ENCODE measurements at regions not wholly inside any gene's neighbourhood (a gene's known extent, or its start where the extent isn't known, plus 50 kb on each side); places are given as distances from the start of the nearest gene placed in this dataset.

DNA sequence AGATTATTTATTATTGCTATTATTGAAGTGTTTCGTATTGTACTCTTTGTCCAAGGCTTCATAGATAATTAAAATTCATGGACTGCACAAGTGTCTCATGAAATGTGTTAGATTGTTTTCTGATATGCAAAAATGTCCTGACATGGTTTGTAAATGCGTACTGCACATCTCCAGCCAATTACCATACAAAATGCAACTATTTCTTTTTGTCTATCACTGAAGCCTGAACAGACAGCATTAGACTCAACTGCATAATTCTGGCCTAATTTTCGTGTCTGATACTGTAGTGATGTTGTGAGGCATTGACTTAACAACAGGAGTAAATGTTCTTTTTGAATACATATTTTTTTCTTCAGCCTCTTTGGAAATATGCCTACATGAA is 498.2 kb upstream of the CD180 start:
- no peak for DNase-seq (ENCODE audit: low read depth in 2 of 2)

DNA sequence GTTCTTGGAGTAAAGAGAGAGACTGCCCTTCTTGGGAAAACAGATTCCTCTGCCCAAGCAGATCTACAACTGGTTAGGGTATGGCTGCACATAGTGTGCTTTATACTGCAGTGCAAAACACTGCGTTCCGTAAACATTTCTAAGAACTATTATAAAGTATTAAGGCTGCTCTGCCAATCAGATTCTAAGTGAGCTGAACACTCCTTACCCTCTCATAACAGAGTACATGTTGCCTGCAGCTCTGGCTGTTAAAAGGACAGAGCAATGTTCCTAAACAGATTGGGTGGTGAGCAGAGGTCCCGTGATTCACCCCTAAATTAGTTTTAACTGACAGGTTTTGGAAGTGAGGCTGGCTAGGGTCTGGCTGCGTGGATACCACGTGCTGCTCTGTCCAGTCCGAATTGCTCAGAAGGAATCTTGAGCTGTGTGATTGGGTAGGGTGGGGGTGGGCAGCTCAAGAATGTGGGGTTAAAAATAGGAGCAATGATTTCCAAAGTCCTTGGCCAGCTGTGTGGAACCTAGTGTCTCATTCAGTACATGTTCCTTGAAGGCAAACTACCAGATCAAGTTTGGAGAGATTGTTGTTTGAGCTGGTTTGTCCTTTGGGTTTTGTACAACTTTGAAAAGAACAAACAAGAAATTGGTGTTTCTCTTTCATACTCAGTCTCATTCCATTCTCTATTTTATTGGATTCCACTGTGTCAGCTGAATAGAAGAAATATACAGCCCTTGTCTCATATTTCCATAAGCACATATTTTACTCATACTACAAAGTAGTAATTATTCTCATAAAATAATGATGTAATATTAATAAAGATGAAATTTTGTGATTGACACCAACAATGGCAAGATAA is 497.6 kb upstream of the CD180 start:
- no peak for DNase-seq (ENCODE audit: low read depth in 2 of 2)

DNA sequence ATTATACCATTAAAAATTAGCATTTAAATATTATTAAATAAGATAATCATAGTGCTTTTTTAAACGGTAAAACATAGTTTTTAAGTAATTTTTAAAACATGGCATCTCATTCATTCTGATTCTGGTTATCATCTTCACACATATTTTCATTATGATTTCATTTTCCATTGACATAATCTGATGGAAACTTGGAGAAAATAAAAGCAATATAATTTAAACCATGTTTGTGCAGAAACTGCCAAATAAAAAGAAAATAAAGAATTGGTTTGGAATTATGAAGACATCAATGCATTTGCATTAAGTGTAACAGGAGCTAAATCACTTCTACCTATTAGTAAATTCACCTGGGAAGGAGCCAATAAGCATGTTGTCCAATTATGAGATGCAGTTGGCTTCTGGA is 490.1 kb upstream of the CD180 start:
- no peak for DNase-seq (ENCODE audit: low read depth in 2 of 2)

DNA sequence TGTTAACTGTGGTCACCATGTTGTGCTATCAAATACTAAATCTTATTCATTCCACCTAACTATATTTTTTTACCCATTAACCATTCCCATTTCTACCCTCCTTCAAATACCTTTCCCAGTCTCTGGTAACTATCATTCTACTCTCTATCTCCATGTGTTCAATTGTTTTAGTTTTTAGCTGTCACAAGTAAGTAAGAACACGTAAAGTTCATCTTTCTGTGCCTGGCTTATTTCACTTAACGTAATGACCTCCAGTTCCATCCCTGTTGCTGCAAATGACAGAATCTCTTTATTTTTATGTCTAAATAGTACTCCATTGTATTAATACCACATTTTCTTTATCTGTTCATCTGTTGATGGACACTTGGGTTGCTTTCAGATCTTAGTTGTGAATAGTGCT is 485.1 kb upstream of the CD180 start:
- DNase-seq (ENCODE audit: low read depth in 2 of 2): no peak

DNA sequence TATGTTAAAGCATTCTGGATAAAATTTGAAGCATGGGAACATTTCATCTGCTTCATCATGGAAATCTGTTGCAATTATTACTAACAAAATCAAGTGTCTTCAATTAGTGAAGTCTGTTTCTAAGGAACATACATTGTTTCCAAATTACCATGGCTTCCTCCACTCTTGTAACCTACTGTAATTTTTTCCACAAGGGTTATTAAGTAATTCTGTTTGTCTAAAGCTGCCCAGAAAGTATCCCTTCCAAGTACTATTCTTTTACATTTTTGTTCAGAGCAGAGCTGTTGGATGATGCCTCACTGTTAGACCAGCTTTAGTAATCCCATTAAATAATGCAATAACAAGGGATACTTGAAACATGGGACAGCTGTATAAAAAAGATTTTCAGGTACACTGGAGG is 483.5 kb upstream of the CD180 start:
- no peak for DNase-seq (ENCODE audit: low read depth in 2 of 2)

DNA sequence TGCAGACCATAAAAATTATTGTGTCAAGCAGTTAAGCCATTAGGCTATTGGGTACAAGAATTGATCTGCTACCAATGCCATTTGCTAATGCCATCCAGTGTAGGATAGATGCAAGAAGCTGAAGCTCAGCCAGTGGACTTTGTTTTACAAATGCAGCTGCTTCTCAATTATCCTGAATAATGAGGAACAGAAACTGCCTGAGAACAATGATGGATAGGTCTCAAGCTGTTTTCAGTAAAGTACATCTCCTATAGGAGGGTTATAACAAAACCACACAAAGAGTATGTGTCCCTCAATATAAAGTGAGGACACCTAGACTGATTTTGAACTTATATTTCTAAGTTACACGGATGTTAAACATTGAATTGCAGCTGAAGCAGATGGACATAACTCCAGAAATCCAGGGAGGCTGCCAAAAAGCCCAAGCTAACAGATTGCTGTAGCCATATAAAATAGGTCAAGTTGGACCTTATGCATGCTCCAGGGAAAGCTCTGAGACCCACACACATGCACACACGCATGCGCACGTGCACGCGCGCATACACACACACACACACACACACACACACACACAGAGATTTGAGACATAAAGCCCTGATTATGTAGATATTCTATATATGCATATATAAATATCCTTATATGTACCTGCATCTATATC is 482.7 kb upstream of the CD180 start:
- no peak for DNase-seq (ENCODE audit: low read depth in 2 of 2)

DNA sequence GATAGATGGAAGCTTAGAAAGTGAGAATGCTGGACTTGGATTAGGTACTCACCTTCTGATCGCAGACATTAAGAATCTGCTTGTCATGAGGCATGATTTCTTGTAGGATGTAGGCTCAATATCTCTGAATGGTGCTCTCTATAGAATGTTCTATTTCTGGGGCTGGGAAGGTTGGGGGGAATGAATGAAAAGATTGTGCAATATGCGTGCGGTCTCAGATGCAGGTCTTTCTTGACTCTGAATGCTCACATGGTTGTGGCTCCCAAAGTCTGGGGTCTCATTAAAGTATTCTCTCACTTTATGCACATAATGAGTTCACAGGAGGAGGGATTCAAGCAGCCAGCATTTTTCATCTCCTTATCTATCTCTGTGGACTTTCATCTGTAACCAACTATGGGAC is 482.0 kb upstream of the CD180 start:
- DNase-seq (ENCODE audit: low read depth in 2 of 2): no peak

DNA sequence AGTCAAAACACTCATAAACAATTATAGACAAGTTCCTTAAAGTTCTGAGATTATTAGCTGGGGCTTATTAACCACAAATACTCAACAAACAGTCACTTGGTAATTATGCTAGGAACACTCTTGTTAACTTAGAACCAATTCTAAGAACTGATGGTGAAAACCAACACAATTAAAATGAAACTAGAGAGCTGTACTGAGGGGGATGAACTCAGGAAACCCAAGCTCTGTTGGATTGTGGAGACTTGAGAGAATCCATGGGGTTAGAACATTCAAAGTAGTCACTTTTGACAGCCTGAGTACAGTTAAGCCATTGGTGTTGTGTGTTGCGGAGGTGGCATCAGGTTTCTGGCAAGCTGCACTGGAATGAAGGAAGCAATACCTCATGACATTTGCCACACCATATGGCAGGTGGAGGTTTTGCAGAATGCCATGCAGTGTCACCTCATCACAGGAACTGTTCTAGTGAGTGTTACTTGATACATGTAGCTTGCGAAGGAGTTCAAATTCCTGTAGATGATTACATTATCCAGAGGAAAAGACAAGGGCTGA is 480.9 kb upstream of the CD180 start:
- no peak for DNase-seq (ENCODE audit: low read depth in 2 of 2)

DNA sequence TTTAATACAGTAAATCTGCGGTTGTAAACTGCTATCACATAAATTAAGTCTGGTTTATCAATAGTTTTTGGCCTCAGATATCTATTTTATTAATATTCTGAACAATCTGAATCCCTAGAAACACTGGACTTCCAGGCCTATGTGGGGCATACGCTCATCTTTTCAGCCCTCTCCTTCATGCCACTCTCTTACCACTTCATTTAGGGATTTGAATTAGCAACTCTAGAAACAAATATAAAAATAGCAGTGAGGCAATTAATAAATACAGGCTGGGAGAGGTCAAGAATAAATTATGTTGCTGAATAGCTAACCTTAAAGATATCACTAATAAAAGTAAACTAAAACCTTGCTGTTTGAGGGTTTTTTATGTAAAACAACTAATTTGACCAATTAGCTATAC is 480.3 kb upstream of the CD180 start:
- DNase-seq (ENCODE audit: low read depth in 2 of 2): no peak

DNA sequence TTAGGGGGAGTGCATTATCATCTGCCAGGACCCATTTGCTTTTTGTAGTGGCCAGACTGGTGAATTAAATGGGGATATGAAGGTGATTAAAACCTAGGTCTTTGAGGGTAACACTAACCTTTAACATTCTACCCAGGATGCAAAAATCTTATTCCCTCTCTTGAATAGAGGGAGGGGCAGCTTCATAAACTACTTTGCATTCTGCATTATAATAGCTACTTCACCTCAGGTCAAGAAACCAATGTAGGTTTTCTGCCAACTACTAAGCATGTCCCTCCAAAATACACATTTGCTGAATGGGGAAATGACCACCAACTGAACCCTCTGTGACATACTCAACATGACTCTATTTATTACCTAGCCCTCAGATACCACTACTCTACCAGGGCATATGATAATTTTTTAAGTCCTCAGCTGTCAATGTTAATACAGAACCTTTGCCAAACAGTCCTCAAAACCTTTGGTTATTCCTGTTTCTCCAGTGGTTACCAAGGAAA is 477.6 kb upstream of the CD180 start:
- no peak for DNase-seq (ENCODE audit: low read depth in 2 of 2)

DNA sequence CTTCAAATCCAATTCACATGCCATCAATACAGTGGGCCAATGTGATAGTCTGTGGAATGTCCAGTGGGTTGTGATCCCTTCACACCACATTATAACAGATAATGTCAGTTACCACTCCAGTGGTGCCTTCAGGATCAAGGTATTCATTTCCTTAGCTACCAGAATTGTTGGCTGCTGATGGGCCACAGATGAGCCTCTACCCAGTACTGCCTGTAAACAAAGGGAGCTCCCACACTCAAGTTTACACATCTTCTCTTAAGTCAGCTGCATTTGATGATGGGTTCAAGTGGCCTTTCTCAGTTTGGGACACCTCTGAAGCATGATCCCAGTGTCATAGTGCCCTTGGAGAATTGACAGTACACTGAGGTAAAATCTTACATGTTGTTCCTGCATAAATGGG is 477.0 kb upstream of the CD180 start:
- no peak for DNase-seq (ENCODE audit: low read depth in 2 of 2)

DNA sequence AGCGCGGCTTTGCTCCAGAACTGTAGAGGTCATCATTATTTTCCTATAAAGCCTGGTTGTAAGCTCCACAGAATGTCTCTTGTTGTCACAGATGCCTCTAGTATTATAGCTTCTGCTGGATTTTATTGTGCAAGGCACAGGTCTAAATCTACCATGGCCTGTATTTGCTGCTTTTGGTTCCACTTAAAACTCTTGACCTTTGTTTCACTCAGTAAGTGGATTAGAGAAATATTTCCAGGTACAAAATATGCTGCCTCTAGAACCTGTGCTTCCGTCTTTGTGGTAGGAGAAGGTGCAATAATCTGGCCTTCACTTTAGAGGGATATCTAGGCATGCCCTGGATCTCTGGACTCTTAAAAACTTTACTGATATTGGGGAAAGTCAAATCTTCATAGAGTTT is 476.6 kb upstream of the CD180 start:
- DNase-seq (ENCODE audit: low read depth in 2 of 2): no peak

DNA sequence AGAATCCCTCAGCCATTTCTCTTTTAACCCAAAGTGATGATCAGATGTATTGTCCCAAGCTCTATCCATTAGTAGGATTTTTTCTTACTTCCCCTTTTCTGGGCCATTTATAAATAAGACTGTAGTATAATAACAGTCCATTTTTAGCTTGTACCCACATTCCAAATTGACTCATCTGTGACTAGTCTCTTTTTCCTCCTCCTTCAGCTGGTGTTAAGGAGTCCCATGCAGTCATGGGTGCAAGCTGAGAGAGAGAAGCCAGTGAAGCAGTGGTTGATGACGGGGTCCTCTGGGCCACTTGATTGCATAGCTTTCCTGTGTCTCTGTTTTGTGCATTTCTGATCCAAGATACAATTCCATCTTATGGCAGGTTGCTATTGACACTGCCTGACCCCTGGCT is 476.0 kb upstream of the CD180 start:
- DNase-seq (ENCODE audit: low read depth in 2 of 2): no peak

DNA sequence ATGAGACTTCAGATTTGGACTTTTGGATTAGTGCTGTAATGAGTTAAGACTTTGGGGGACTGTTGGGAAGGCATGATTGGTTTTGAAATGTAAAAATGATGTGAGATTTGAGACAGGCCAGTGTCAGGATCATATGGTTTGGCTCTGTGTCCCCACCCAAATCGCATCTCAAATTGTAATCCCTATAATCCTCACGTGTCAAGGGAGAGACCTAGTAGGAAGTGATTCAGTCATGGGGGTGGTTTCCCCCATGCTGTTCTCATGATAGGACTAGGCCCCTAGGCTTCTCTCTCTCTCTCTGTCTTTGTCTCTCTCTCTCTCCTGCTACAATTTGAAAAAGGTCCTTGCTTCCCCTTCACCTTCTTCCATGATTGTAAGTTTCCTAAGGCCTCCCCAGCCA is 473.3 kb upstream of the CD180 start:
- DNase-seq (ENCODE audit: low read depth in 2 of 2): no peak

DNA sequence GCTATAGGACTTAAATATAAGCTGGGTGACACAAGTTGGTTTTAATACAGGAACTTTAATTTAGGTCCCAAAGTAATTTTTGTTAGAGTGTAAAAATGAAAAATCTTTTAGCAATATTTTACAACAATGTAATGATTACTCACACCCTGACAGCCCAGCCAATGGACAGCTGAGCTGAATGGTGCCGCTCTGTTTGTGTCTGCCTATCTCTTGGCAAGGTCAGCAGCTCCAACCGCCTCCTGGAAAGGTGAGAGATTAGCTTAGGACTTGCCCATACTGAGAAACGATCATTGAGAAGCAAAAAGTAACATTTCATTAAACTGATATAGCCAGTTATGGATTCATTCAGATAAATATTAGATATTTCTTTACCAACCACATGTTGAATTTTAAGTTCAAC is 463.6 kb upstream of the CD180 start:
- DNase-seq (ENCODE audit: low read depth in 2 of 2): no peak

DNA sequence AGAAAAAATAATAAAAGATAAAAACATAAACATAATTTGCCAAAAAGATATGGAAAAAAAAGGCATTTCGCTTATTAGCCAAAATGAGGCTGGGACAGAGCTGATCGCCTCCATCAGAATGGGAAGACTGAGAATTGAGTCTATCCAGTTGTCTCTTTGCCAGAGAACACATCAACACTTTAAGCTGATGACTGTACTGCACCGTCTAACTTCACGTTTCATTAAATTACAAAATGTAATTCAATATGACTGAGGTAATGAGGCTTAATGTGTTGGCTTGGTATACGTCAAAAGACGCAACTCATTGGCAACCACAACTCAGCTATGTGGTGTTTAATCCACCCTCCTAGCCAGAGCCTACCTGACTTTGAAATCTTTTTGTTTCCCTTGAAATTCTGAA is 462.7 kb upstream of the CD180 start:
- DNase-seq (ENCODE audit: low read depth in 2 of 2): no peak

DNA sequence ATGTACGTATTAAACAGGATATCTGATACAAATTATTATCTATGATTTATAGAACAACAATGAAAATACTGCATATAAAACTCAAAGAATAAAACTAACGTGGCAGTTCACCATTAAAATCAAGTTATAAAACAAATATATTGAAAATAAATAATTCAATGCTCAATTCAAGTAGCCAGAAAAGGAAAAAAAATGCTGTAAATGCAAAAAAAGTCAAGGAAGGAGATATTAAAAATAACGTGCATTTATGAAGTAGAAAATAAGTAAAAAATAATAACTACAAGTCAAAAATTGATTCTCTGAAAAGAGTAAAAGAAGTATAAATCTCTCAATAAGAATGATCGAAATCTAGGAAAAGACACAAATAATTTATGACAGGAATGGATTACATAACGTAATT is 460.5 kb upstream of the CD180 start:
- DNase-seq (ENCODE audit: low read depth in 2 of 2): no peak

DNA sequence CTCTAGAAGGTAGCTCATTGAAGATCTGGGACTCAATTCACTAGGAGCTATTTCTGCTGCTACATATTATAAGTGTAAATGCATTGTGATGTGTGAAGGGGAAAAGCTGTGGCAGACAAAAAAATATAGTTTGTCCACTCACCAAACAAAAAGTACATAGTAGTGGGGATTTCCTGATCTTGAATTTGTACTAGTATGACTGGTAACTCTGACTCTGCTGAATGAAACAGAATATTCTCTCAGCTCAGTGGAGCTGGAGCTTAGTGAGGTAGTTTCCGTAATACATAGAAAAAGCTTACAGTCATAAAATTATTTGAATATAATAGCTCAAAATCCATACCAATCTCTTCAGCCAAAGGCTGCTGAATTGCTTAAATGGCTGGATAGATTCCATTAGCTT is 455.6 kb upstream of the CD180 start:
- DNase-seq (ENCODE audit: low read depth in 2 of 2): no peak

DNA sequence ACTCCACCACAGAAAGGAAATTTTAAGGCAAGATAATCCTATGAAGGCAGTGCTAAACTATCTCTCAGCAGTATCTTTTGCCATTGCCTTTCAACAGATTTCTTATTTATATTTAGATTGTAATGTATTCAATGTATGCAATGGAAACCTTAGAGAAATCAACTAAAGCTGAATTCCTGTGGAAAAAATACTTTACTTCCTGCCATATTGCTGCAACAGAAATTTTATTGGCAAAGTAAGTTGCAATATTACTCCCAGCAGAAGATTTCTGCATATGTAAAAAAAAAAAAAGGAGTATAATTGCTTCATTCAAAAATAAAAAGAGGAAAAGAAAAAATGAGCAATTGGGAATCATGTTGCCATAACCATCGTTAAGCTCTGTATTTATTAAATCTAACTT is 454.6 kb upstream of the CD180 start:
- no peak for DNase-seq (ENCODE audit: low read depth in 2 of 2)

DNA sequence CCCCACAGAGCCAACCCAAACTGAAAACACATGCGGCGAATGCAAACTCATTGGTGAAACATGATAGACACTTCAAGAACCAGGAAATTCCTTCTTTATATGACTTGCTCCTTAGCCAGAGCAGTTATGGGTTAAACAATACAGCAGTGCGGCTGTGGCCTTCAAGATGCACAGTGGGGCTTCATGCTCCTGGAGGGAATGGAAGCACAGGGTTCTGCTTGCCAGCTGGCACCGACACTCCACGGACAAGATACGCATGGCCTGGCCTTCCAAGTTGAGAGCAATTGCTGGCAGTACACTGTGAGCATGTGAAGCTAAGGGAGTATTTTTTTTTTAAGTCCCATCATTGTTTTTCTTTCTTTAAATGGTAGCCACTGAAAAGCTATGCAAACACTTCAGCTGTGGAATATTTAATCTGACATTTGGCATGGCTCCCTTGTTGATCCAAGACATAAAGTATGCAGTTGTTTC is 451.6 kb upstream of the CD180 start:
- DNase-seq (ENCODE audit: low read depth in 2 of 2): no peak

DNA sequence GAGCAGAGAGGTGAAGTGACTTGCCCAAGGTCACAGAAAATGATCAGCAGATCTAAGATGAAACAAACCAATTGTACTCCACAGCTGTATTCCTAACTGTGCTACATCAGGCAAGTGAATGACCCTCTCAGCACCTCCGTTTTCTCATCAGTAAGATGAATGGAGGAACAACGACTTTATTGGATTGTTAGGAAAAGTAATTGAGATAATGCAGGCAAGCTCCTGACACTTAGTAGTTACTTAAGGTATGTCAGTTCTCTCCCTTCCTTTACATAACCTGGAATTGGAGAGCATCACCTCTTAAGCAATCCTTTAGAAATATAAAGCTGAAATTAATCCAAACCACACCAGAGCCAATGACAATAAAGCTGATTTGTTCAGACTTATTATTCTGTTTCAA is 451.2 kb upstream of the CD180 start:
- DNase-seq (ENCODE audit: low read depth in 2 of 2): no peak

DNA sequence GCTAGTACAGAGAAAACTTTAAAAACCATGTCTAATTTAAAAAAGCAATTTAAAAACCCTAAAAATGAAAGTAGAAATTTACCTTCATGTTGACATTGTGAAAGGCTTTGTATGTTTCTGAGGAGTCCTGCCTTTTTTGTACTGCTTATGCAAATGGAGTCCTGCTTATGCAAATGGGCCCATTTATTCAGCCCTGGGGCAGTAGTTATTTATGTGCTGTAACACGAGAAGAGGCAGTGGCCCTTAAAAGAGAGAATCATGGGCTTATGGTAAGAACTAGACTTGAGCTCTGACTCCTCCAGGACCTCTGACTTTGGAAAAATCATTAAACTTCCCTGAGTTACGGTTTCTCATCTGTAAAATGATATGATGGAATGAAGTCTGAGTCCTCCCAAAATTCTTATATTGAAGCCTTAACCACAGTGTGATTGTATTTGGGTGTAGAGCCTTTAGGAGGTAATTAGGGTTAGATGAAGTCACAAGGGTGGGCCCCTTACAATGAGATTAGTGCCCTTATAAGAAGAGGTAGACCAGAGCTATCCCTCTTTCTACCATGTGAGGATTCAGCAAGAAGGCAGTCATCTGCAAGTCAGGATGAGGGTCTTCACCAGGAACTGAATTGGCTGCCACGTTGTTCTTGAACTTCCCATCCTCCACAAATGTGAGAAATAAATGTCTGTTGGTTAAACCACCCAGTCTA is 447.8 kb upstream of the CD180 start:
- no peak for DNase-seq (ENCODE audit: low read depth in 2 of 2)
